ENCODE measurements at regions not wholly inside any gene's neighbourhood (a gene's known extent, or its start where the extent isn't known, plus 50 kb on each side); places are given as distances from the start of the nearest gene placed in this dataset.

DNA sequence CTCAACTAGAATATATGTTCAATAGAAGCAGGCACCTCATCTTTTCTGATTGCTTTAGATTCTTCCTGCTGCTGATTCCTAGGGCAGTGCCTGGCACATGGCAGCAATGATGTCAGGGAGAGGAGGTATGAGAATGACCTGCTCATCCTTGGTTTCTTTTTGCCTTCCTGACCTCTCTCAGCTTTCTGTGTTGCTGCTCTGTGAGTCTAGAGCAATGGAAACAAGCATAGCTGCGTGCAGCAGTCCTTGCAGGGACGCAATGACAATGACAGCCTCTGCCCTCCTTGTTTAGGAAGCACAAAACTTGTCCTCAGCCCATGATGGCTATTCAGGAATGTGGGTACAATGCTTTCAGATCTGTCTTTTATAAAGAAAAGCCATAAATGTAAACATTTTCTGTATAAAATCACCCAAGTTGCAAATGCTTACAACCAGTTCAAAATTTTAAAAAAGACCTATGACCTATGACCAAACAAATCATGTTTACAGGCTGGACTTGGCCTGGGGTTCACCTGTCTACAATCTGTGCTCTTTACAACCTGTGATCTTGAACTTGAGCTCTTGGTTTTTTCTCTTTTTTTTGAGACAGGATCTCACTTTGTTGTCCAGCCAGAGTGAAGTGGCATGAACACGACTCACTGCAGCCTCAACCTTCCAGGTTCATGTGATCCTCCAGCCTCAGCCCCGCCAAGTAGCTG lies 549.4 kb upstream of the ATP2B1 start:
- Histone ChIP-seq H3K4me3 (no peak overlapping the region), H3K9me3 (no peaks in the 10 kb centered on the region), H3K27ac (no peak overlapping the region), H3K36me3 (no peaks in the 10 kb centered on the region), H3K27me3 (no peaks in the 10 kb centered on the region), H3K4me1 (peaks cover 0 to 11% (median 4%) of the 10 kb centered on the region in 4 donors)
- DNase-seq, result no peak
- 75 to 84% (median 81%) methylated on average over 4 of the region's 4 CpGs for WGBS, 5 donors
- intact Hi-C loops (cut with DNase I; ENCODE audit: low total_unique reads), result no loop called here
- TF ChIP-seq POLR2AphosphoS5 (IDR thresholded peaks at IDR 0.05) (no peak), POLR2A (IDR thresholded peaks at IDR 0.05) (no peak), EP300 (IDR thresholded peaks at IDR 0.05) (no peak)
- TF ChIP-seq, protein P1, sequence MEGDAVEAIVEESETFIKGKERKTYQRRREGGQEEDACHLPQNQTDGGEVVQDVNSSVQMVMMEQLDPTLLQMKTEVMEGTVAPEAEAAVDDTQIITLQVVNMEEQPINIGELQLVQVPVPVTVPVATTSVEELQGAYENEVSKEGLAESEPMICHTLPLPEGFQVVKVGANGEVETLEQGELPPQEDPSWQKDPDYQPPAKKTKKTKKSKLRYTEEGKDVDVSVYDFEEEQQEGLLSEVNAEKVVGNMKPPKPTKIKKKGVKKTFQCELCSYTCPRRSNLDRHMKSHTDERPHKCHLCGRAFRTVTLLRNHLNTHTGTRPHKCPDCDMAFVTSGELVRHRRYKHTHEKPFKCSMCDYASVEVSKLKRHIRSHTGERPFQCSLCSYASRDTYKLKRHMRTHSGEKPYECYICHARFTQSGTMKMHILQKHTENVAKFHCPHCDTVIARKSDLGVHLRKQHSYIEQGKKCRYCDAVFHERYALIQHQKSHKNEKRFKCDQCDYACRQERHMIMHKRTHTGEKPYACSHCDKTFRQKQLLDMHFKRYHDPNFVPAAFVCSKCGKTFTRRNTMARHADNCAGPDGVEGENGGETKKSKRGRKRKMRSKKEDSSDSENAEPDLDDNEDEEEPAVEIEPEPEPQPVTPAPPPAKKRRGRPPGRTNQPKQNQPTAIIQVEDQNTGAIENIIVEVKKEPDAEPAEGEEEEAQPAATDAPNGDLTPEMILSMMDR (IDR thresholded peaks at IDR 0.05), result no peak

DNA sequence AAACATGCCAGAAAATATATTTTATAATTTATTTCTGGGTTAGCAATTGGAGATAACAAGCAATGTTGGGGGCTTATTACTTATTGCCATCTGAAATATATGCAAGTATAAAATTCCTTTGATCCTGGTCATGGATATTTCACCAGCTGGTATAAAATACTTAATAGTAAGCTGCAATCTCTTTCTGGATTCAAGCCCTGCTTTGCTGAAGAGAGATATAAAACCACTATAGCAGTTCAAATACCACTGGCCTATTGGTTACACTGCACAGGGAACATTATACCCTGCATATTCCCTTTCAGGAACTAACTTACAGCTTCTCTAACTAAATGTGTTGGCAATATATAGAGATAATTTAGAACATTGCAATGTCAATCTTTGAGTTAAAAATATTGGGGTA lies 546.2 kb upstream of the ATP2B1 start:
- Histone ChIP-seq H3K36me3 (no peaks in the 10 kb centered on the region), H3K27me3 (no peaks in the 10 kb centered on the region), H3K27ac (no peak overlapping the region), H3K9me3 (no peaks in the 10 kb centered on the region), H3K4me1 (peaks cover 0 to 18% (median 8%) of the 10 kb centered on the region in 4 donors), H3K4me3 (no peak overlapping the region)
- no peak for DNase-seq
- intact Hi-C loops (cut with DNase I; ENCODE audit: low total_unique reads), result no loop called here
- TF ChIP-seq EP300 (IDR thresholded peaks at IDR 0.05) (no peak), POLR2AphosphoS5 (IDR thresholded peaks at IDR 0.05) (no peak), POLR2A (IDR thresholded peaks at IDR 0.05) (no peak)
- TF ChIP-seq, protein P1 (IDR thresholded peaks at IDR 0.05), result no peak

DNA sequence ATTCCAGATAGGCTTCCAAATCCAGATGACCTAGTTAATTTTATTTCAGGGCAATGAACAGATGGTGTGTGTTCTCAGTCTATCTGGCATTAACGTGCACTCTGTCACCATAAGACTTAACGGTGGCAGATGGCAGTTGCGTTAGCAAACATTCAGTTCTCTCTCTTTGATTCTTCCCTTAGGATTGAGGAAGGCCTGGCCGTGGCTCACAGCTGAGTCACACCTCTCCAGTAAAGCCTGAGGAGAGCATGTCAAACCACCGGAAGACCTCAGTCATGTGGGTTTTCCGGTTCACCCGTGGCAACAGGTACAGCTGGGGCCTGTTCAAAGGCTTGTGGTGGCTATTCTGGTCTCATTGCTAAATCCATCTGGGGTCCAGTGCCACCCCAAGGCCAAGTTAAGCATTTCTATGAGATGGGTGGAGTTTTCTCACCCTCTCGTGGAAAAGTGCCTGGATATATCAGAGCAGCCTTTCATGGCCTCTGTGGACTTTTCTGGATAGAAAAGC lies 545.1 kb upstream of the ATP2B1 start:
- Histone ChIP-seq H3K9me3 (no peaks in the 10 kb centered on the region), H3K27me3 (no peaks in the 10 kb centered on the region), H3K36me3 (no peaks in the 10 kb centered on the region), H3K4me1 (peaks cover 0 to 18% (median 8%) of the 10 kb centered on the region in 4 donors), H3K27ac (peak overlapping the region in 1 of 5 donors; percentile 18), H3K4me3 (no peak overlapping the region)
- TF ChIP-seq POLR2A (IDR thresholded peaks at IDR 0.05) (no peak), POLR2AphosphoS5 (IDR thresholded peaks at IDR 0.05) (peak in 2 of 3 donors; percentile 11 to 30), EP300 (IDR thresholded peaks at IDR 0.05) (no peak)
- TF ChIP-seq, protein P1 (IDR thresholded peaks at IDR 0.05), result no peak
- 32 to 49% (median 43%) methylated on average over 8 of the region's 8 CpGs for WGBS, 5 donors
- intact Hi-C loops (cut with DNase I; ENCODE audit: low total_unique reads), result no loop called here
- peak; percentile 33 to 63 for DNase-seq

DNA sequence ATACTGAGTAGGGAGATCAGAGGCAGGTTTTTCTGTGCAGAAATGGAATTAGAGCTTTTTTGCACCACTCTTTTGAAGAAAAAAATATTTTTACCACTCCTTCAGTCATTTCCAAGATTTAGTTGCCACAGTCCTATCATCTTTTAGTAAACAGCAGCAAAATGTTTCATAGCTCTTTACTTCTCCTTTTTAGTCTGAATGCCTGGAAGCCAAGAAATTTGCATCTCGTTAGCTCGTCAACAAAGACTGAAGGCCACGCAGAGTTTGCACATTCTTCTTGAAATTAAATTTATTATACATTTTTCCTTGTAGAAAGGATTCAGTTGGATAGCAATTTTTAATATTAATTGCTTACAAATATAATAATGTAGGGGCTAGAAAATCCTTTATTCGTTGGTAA lies 544.5 kb upstream of the ATP2B1 start:
- Histone ChIP-seq H3K27ac (no peak overlapping the region), H3K27me3 (no peaks in the 10 kb centered on the region), H3K4me3 (no peak overlapping the region), H3K9me3 (no peaks in the 10 kb centered on the region), H3K36me3 (no peaks in the 10 kb centered on the region), H3K4me1 (peaks cover 0 to 18% (median 8%) of the 10 kb centered on the region in 4 donors)
- intact Hi-C loops (cut with DNase I; ENCODE audit: low total_unique reads), result no loop called here
- WGBS, 5 donors, result 69 to 84% (median 75%) methylated on average over 4 of the region's 4 CpGs
- TF ChIP-seq POLR2A (IDR thresholded peaks at IDR 0.05) (no peak), POLR2AphosphoS5 (IDR thresholded peaks at IDR 0.05) (no peak), EP300 (IDR thresholded peaks at IDR 0.05) (no peak)
- TF ChIP-seq, protein P1 (IDR thresholded peaks at IDR 0.05), result no peak
- no peak for DNase-seq

All from stomach (tissue), 8 donors.